ENCODE measurements at regions not wholly inside any gene's neighbourhood (a gene's known extent, or its start where the extent isn't known, plus 50 kb on each side); places are given as distances from the start of the nearest gene placed in this dataset.

GRCh38 chr12:89939522-89940215, 231.0 kb upstream of the ATP2B1 start:
- no peak for DNase-seq

DNA sequence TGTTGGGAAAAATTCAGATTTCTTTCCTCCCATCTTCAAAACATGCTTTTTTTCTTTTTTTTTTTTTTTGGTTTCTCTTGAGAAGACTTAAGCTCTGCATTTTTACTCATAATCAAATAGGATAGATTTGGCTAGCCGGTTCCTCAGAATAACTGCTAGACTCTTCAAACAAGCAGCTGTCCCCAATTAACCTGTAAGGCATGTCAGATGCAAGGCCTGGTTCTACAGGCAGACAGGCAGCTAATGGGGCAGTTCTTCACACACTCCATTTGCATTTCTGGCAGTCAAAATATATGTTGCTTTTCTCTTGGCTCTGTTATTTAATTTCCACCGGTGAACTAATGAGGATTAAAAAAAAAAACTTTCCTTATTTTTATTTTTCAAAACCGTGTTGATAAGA, 228.0 kb upstream of the ATP2B1 start:
- DNase-seq, result no peak

DNA sequence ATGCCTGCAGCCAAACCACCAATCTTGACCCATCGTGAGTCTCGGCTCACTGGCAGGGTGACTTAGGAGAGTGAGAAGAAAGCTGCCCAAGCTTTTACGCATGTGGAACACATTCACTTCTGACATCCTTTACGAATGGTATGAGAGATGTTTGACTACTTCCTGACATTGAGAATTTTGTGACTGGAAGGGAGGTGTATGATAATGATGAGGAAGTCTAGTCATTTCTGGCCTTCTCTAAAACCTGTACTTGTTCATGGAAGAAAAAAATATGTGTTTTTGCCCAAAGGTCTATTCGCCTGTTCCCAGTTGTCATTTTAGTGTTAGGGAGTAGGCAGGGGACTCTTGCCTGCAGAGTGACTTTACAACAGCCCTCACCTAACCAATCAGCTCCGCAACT, 227.2 kb upstream of the ATP2B1 start:
- no peak for DNase-seq

DNA sequence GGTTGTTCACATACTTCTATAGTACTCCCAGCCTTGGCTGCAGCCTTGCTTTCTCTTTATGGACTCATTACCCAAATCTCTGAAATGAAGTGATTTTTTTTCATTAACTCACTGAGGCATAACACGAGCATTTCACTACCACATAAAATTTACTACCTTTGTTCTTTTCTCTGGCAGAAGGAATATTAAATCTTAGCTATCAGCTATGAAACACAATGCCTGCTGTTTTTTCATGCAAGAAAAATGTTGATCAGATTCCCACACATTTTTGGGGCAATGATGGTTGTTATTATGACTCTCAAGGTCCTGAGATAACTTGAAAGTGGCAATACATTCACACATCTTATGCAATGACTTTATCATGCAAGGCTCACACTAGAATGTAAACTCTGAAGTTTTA, 225.3 kb upstream of the ATP2B1 start:
- DNase-seq, result no peak

GRCh38 chr12:89932954-89933353, 224.3 kb upstream of the ATP2B1 start:
- DNase-seq, result no peak

DNA sequence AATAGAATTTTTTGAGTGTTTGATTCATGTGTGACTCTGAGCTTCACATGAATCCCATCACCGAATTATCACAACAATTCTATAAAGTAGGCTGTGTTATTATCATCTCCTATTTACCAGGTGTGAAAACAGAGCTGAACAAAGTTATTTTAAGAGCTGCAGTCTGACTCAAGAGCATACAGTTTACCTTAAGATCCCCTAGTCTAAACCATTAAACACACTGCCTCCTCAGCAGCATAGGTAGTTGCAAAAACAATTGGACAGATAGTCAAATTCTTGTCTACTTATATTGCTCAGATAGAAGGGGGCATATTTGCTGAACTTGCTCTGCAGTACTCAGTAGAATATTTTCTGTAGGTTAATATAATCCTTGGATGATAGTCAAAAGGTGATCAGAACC, 219.8 kb upstream of the ATP2B1 start:
- DNase-seq, result no peak

- DNase-seq, result peak; percentile 71
These were observed 218.6 kb upstream of the ATP2B1 start for GRCh38 chr12:89927226-89927698.

DNA sequence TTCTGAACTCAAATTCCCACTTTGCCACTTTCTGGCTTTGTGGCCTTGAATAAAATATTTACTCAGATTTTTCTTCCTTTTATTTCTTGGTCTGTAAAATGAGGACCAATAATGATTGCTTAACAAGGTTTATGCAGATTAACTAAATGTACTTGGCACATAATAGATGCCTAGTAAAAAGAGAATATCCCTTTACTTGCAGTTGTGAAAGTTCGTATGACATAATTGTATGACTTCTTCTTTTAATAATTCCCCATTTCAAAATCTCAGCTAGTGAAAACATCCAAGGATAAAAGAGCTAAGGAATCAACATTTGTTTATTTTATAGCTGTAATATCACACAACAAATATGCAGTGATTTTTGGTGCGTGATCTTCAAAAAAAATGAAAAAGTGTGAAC, 215.6 kb upstream of the ATP2B1 start:
- DNase-seq, result no peak

DNA sequence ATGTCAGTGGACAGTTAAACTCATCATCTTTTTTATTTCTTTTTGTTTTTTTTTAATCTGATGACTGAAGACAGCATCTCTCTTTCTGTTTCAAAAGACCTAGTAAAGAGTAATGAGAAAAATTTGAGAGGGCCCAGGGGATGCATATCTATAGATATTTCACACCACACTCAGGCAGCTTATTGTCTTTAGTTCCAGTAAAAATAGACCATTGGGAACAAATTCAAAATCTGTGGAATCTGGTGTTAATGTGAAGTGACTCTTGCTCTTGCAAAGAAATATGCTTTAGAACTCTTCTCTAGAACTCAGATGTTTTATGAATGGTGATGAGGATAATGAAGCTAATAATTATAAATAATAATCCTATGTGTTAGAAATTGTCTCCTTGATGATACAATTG, 214.5 kb upstream of the ATP2B1 start:
- no peak for DNase-seq

- DNase-seq, result no peak
These were observed 212.2 kb upstream of the ATP2B1 start for GRCh38 chr12:89920866-89921265.

- no peak for DNase-seq
These were observed 210.7 kb upstream of the ATP2B1 start for GRCh38 chr12:89919241-89919906.

GRCh38 chr12:89918172-89918846, 209.7 kb upstream of the ATP2B1 start:
- no peak for DNase-seq

GRCh38 chr12:89909753-89910152, 201.1 kb upstream of the ATP2B1 start:
- DNase-seq, result no peak

DNA sequence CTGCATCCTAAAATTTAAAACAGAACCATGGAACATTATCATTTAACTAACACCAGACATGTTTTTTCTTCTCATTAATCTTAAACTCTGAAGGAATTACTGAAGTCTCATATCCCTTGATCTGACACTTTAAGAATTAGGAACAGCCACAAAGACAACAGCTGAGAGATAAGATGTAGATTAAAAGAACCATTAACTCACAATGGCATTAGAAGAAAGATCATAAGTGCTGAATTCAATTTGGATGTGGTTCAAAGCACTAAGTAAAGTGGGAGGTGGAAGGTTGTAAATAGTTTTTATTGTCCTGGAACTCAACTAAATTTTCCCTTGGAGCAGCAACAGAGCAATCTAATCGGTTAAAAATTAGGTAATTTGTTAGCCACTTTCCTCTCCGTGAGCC, 199.0 kb upstream of the ATP2B1 start:
- no peak for DNase-seq

GRCh38 chr12:89906824-89907223, 198.2 kb upstream of the ATP2B1 start:
- no peak for DNase-seq

GRCh38 chr12:89906178-89906577, 197.5 kb upstream of the ATP2B1 start:
- DNase-seq, result no peak

DNA sequence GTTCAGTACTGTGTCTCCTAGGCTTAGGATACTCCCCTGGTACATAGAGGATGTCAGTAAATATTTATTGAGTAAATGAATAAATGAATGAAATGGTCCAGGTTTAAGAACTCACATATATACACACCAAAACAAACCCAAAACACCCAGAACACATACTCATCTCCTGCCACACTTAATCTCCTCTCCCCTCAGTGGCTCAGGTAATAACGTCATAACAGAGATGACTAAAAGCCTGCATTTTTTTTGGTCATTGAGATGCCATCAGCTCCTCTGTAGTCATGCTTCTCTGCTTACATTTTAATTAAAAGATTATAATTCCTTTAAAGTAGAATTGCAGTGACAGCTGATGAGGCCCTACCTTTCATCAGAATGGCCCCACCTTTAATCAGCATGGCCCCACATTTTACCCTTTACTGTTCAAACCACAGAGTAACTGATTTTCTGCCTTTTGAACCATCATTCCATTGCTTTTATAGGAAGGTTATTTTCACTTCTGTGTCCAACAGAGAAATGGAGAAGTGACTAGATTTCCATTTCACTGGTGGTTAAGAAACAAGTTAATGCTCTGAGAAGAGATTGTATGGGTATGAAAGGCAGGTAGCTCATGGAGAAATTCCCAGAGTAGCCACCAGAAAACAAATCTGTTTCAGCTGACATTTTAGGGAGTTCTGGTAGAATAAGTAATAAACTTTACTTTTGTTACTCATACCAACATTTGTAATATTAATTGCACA, 193.4 kb upstream of the ATP2B1 start:
- no peak for DNase-seq

GRCh38 chr12:89901319-89901718, 192.7 kb upstream of the ATP2B1 start:
- DNase-seq, result no peak

- no peak for DNase-seq
These were observed 191.0 kb upstream of the ATP2B1 start for GRCh38 chr12:89899651-89900050.

DNA sequence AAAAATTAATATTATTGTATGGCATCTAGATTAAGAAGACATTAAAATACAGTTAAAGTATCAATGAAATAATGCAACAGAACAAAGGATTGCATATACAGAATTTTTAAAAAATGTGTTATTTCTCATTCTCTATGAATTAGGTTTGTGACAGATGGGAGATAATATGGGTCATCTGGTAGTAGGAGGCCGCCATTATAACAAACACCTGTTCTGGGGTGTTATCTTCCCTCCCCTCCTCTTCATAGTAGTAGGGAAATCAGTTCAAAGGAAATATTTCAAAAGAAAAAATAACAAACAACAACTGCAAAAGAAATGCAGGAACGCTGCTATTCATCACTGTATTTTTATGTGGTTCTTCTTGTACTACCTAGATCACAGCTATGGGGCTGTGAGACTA, 187.0 kb upstream of the ATP2B1 start:
- no peak for DNase-seq

- no peak for DNase-seq
These were observed 186.5 kb upstream of the ATP2B1 start for GRCh38 chr12:89895101-89895500.

DNA sequence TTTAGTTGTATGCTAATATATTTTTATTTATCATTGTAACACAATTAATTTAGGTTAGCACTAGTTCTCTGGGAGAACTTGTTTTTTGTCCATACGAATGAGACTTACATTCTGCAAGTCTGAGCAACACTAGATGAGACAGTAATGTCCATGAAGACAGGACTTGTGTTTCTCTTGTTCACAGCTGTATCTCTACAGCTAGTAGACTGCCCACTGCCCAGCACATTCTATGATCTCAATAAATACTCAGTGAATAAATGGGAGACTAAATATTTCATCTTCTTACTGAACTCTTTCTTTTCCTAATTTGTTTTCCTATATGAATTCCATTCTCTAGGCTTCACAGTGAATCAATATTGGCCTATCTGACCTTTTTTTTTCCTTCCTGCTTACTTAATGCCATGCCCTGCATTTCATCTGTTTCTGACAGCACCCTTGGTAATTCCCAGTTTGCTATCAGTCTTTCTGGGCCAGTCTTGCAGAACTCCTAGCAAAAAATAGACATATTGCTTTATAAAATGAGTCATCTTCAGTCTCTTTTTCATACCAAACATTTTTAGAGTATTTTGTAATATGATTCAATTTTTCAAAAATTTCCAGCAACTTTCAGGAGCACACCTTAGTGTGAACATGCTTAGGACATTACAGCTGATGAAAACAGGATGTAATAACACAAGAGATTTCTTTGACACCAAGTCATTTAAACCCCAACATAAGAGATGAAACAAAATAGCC, 185.5 kb upstream of the ATP2B1 start:
- no peak for DNase-seq

- DNase-seq, result no peak
These were observed 183.8 kb upstream of the ATP2B1 start for GRCh38 chr12:89892436-89892835.

Data from SIG-M5 (cell line).